ENCODE measurements at regions not wholly inside any gene's neighbourhood (a gene's known extent, or its start where the extent isn't known, plus 50 kb on each side); places are given as distances from the start of the nearest gene placed in this dataset.

- no peaks in the 10 kb centered on the region for H3K4me1 ChIP-seq (ENCODE audit: control insufficient read depth in 2 of 2, insufficient read depth in 2 of 2, low read length in 2 of 2)
- H3K36me3 ChIP-seq (ENCODE audit: control insufficient read depth in 2 of 2, insufficient read depth in 2 of 2, low read length in 1 of 2), result no peaks in the 10 kb centered on the region
- H3K9me3 ChIP-seq (ENCODE audit: control insufficient read depth in 2 of 2, insufficient read depth in 1 of 2, low read length in 1 of 2), result peaks cover 0 to 4% of the 10 kb centered on the region in 2 donors
- no peak overlapping the region for H3K4me3 ChIP-seq (ENCODE audit: low read length in 2 of 2)
- no peak for DNase-seq (ENCODE audit: low read depth in 6 of 9, low spot score in 9 of 9)
- H3K27ac ChIP-seq (ENCODE audit: low read depth in 1 of 2, low read length in 1 of 2), result no peak overlapping the region
- no peaks in the 10 kb centered on the region for H3K27me3 ChIP-seq (ENCODE audit: control insufficient read depth in 2 of 2, insufficient read depth in 1 of 2, low read length in 1 of 2)
- WGBS, result 92% methylated on average over 5 of the region's 5 CpGs
Measured at GRCh38 chr5:12384005-12384404, 479.8 kb upstream of the CTNND2 start.

GRCh38 chr5:12367973-12368372, 463.7 kb upstream of the CTNND2 start:
- WGBS, result 94% methylated on average over 4 of the region's 4 CpGs
- H3K4me1 ChIP-seq (ENCODE audit: control insufficient read depth in 2 of 2, insufficient read depth in 2 of 2, low read length in 2 of 2), result no peaks in the 10 kb centered on the region
- H3K27me3 ChIP-seq (ENCODE audit: control insufficient read depth in 2 of 2, insufficient read depth in 1 of 2, low read length in 1 of 2), result no peaks in the 10 kb centered on the region
- H3K4me3 ChIP-seq (ENCODE audit: low read length in 2 of 2), result no peak overlapping the region
- no peak overlapping the region for H3K27ac ChIP-seq (ENCODE audit: low read depth in 1 of 2, low read length in 1 of 2)
- H3K36me3 ChIP-seq (ENCODE audit: control insufficient read depth in 2 of 2, insufficient read depth in 2 of 2, low read length in 1 of 2), result no peaks in the 10 kb centered on the region
- H3K9me3 ChIP-seq (ENCODE audit: control insufficient read depth in 2 of 2, insufficient read depth in 1 of 2, low read length in 1 of 2), result no peaks in the 10 kb centered on the region
- no peak for DNase-seq (ENCODE audit: low read depth in 6 of 9, low spot score in 9 of 9)

GRCh38 chr5:12360218-12360617, 456.0 kb upstream of the CTNND2 start:
- WGBS, result 94% methylated on average over 1 of the region's 1 CpG
- Histone ChIP-seq H3K4me3 (ENCODE audit: low read length in 2 of 2) (no peak overlapping the region), H3K27me3 (ENCODE audit: control insufficient read depth in 2 of 2, insufficient read depth in 1 of 2, low read length in 1 of 2) (no peaks in the 10 kb centered on the region), H3K4me1 (ENCODE audit: control insufficient read depth in 2 of 2, insufficient read depth in 2 of 2, low read length in 2 of 2) (no peaks in the 10 kb centered on the region), H3K9me3 (ENCODE audit: control insufficient read depth in 2 of 2, insufficient read depth in 1 of 2, low read length in 1 of 2) (no peaks in the 10 kb centered on the region), H3K36me3 (ENCODE audit: control insufficient read depth in 2 of 2, insufficient read depth in 2 of 2, low read length in 1 of 2) (no peaks in the 10 kb centered on the region), H3K27ac (ENCODE audit: low read depth in 1 of 2, low read length in 1 of 2) (no peak overlapping the region)
- no peak for DNase-seq (ENCODE audit: low read depth in 6 of 9, low spot score in 9 of 9)

GRCh38 chr5:12358371-12359090, 454.3 kb upstream of the CTNND2 start:
- H3K27me3 ChIP-seq (ENCODE audit: control insufficient read depth in 2 of 2, insufficient read depth in 1 of 2, low read length in 1 of 2), result no peaks in the 10 kb centered on the region
- WGBS, result 73% methylated on average over 6 of the region's 6 CpGs
- no peak for DNase-seq (ENCODE audit: low read depth in 6 of 9, low spot score in 9 of 9)
- H3K27ac ChIP-seq (ENCODE audit: low read depth in 1 of 2, low read length in 1 of 2), result no peak overlapping the region
- H3K9me3 ChIP-seq (ENCODE audit: control insufficient read depth in 2 of 2, insufficient read depth in 1 of 2, low read length in 1 of 2), result no peaks in the 10 kb centered on the region
- no peaks in the 10 kb centered on the region for H3K36me3 ChIP-seq (ENCODE audit: control insufficient read depth in 2 of 2, insufficient read depth in 2 of 2, low read length in 1 of 2)
- H3K4me3 ChIP-seq (ENCODE audit: low read length in 2 of 2), result no peak overlapping the region
- H3K4me1 ChIP-seq (ENCODE audit: control insufficient read depth in 2 of 2, insufficient read depth in 2 of 2, low read length in 2 of 2), result no peaks in the 10 kb centered on the region

GRCh38 chr5:12357626-12358025, 453.4 kb upstream of the CTNND2 start:
- H3K9me3 ChIP-seq (ENCODE audit: control insufficient read depth in 2 of 2, insufficient read depth in 1 of 2, low read length in 1 of 2), result no peaks in the 10 kb centered on the region
- no peak for DNase-seq (ENCODE audit: low read depth in 6 of 9, low spot score in 9 of 9)
- no peak overlapping the region for H3K27ac ChIP-seq (ENCODE audit: low read depth in 1 of 2, low read length in 1 of 2)
- no peak overlapping the region for H3K4me3 ChIP-seq (ENCODE audit: low read length in 2 of 2)
- H3K4me1 ChIP-seq (ENCODE audit: control insufficient read depth in 2 of 2, insufficient read depth in 2 of 2, low read length in 2 of 2), result no peaks in the 10 kb centered on the region
- H3K27me3 ChIP-seq (ENCODE audit: control insufficient read depth in 2 of 2, insufficient read depth in 1 of 2, low read length in 1 of 2), result no peaks in the 10 kb centered on the region
- H3K36me3 ChIP-seq (ENCODE audit: control insufficient read depth in 2 of 2, insufficient read depth in 2 of 2, low read length in 1 of 2), result no peaks in the 10 kb centered on the region
- WGBS, result 85% methylated on average over 3 of the region's 3 CpGs

- Histone ChIP-seq H3K27me3 (ENCODE audit: control insufficient read depth in 2 of 2, insufficient read depth in 1 of 2, low read length in 1 of 2) (no peaks in the 10 kb centered on the region), H3K36me3 (ENCODE audit: control insufficient read depth in 2 of 2, insufficient read depth in 2 of 2, low read length in 1 of 2) (no peaks in the 10 kb centered on the region), H3K4me3 (ENCODE audit: low read length in 2 of 2) (no peak overlapping the region), H3K9me3 (ENCODE audit: control insufficient read depth in 2 of 2, insufficient read depth in 1 of 2, low read length in 1 of 2) (no peaks in the 10 kb centered on the region), H3K27ac (ENCODE audit: low read depth in 1 of 2, low read length in 1 of 2) (no peak overlapping the region), H3K4me1 (ENCODE audit: control insufficient read depth in 2 of 2, insufficient read depth in 2 of 2, low read length in 2 of 2) (no peaks in the 10 kb centered on the region)
- WGBS, result 83% methylated on average over 4 of the region's 4 CpGs
- DNase-seq (ENCODE audit: low read depth in 6 of 9, low spot score in 9 of 9), result no peak
Measured at GRCh38 chr5:12354686-12355085, 450.4 kb upstream of the CTNND2 start.

- H3K4me3 ChIP-seq (ENCODE audit: low read length in 2 of 2), result no peak overlapping the region
- no peak for DNase-seq (ENCODE audit: low read depth in 6 of 9, low spot score in 9 of 9)
- WGBS, result 93% methylated on average over 3 of the region's 3 CpGs
- H3K27ac ChIP-seq (ENCODE audit: low read depth in 1 of 2, low read length in 1 of 2), result no peak overlapping the region
- H3K36me3 ChIP-seq (ENCODE audit: control insufficient read depth in 2 of 2, insufficient read depth in 2 of 2, low read length in 1 of 2), result no peaks in the 10 kb centered on the region
- H3K9me3 ChIP-seq (ENCODE audit: control insufficient read depth in 2 of 2, insufficient read depth in 1 of 2, low read length in 1 of 2), result no peaks in the 10 kb centered on the region
- no peaks in the 10 kb centered on the region for H3K27me3 ChIP-seq (ENCODE audit: control insufficient read depth in 2 of 2, insufficient read depth in 1 of 2, low read length in 1 of 2)
- no peaks in the 10 kb centered on the region for H3K4me1 ChIP-seq (ENCODE audit: control insufficient read depth in 2 of 2, insufficient read depth in 2 of 2, low read length in 2 of 2)
Measured at GRCh38 chr5:12343558-12343957, 439.3 kb upstream of the CTNND2 start.

GRCh38 chr5:12335938-12336337, 431.7 kb upstream of the CTNND2 start:
- 58% methylated on average over 3 of the region's 3 CpGs for WGBS

GRCh38 chr5:12332480-12332879, 428.2 kb upstream of the CTNND2 start:
- Histone ChIP-seq H3K27ac (ENCODE audit: low read depth in 1 of 2, low read length in 1 of 2) (no peak overlapping the region), H3K4me3 (ENCODE audit: low read length in 2 of 2) (no peak overlapping the region), H3K36me3 (ENCODE audit: control insufficient read depth in 2 of 2, insufficient read depth in 2 of 2, low read length in 1 of 2) (no peaks in the 10 kb centered on the region), H3K27me3 (ENCODE audit: control insufficient read depth in 2 of 2, insufficient read depth in 1 of 2, low read length in 1 of 2) (no peaks in the 10 kb centered on the region), H3K9me3 (ENCODE audit: control insufficient read depth in 2 of 2, insufficient read depth in 1 of 2, low read length in 1 of 2) (peaks cover 0 to 4% of the 10 kb centered on the region in 2 donors), H3K4me1 (ENCODE audit: control insufficient read depth in 2 of 2, insufficient read depth in 2 of 2, low read length in 2 of 2) (no peaks in the 10 kb centered on the region)
- 45% methylated on average over 3 of the region's 3 CpGs for WGBS
- DNase-seq (ENCODE audit: low read depth in 6 of 9, low spot score in 9 of 9), result no peak

More at GRCh38 chr5:12335938-12336337, 431.7 kb upstream of the CTNND2 start:
- Histone ChIP-seq H3K27me3 (ENCODE audit: control insufficient read depth in 2 of 2, insufficient read depth in 1 of 2, low read length in 1 of 2) (no peaks in the 10 kb centered on the region), H3K9me3 (ENCODE audit: control insufficient read depth in 2 of 2, insufficient read depth in 1 of 2, low read length in 1 of 2) (peaks cover 0 to 4% of the 10 kb centered on the region in 2 donors), H3K4me1 (ENCODE audit: control insufficient read depth in 2 of 2, insufficient read depth in 2 of 2, low read length in 2 of 2) (no peaks in the 10 kb centered on the region), H3K36me3 (ENCODE audit: control insufficient read depth in 2 of 2, insufficient read depth in 2 of 2, low read length in 1 of 2) (no peaks in the 10 kb centered on the region), H3K27ac (ENCODE audit: low read depth in 1 of 2, low read length in 1 of 2) (no peak overlapping the region), H3K4me3 (ENCODE audit: low read length in 2 of 2) (no peak overlapping the region)
- DNase-seq (ENCODE audit: low read depth in 6 of 9, low spot score in 9 of 9), result no peak

Data from thymus (tissue), 11 donors.